Activated effector memory CD4-positive, alpha-beta T cell treated with Interleukin-2 at 50 U/mL for 16 hours (primary cell): ENCODE measurements at regions not wholly inside any gene's neighbourhood (a gene's known extent, or its start where the extent isn't known, plus 50 kb on each side); places are given as distances from the start of the nearest gene placed in this dataset.
"Not testable (repeated sequence)": the region's sequence is repeated elsewhere in the genome, so short reads cannot be mapped to it uniquely, and the experiment has no call there.

ENCODE experiments used
- DNase-seq: peaks from one replicate; pipeline ENCODE4 v3.0.0-alpha.2; 2020

GRCh38 chr20:51955756-51956155 is 153.4 kb upstream of the SALL4 start:
- no peak for DNase-seq

GRCh38 chr20:51953731-51954340 is 151.5 kb upstream of the SALL4 start:
- no peak for DNase-seq

GRCh38 chr20:51950926-51951325 is 148.6 kb upstream of the SALL4 start:
- DNase-seq = no peak

- no peak for DNase-seq
Observed at GRCh38 chr20:51946586-51946985, 144.3 kb upstream of the SALL4 start.

- DNase-seq = no peak
Observed at GRCh38 chr20:51945881-51946280, 143.6 kb upstream of the SALL4 start.

GRCh38 chr20:51945177-51945576 is 142.9 kb upstream of the SALL4 start:
- no peak for DNase-seq

- DNase-seq = no peak
Observed at GRCh38 chr20:51943761-51944160, 141.4 kb upstream of the SALL4 start.

GRCh38 chr20:51943326-51943725 is 141.0 kb upstream of the SALL4 start:
- not testable (repeated sequence) for DNase-seq

GRCh38 chr20:51941503-51941902 is 139.2 kb upstream of the SALL4 start:
- DNase-seq = no peak

GRCh38 chr20:51939259-51939585 is 136.9 kb upstream of the SALL4 start:
- no peak for DNase-seq

- no peak for DNase-seq
Observed at GRCh38 chr20:51938559-51939258, 136.4 kb upstream of the SALL4 start.

- no peak for DNase-seq
Observed at GRCh38 chr20:51937779-51938178, 135.5 kb upstream of the SALL4 start.

- DNase-seq = no peak
Observed at GRCh38 chr20:51936377-51936776, 134.1 kb upstream of the SALL4 start.

GRCh38 chr20:51935003-51935358 is 132.7 kb upstream of the SALL4 start:
- no peak for DNase-seq

GRCh38 chr20:51934301-51935002 is 132.1 kb upstream of the SALL4 start:
- DNase-seq = no peak

GRCh38 chr20:51931371-51931781 is 129.1 kb upstream of the SALL4 start:
- DNase-seq = no peak

GRCh38 chr20:51930775-51931174 is 128.5 kb upstream of the SALL4 start:
- DNase-seq = no peak

- no peak for DNase-seq
Observed at GRCh38 chr20:51928931-51929330, 126.6 kb upstream of the SALL4 start.

- not testable (repeated sequence) for DNase-seq
Observed at GRCh38 chr20:51927970-51928369, 125.6 kb upstream of the SALL4 start.

- no peak for DNase-seq
Observed at GRCh38 chr20:51926670-51927305, 124.5 kb upstream of the SALL4 start.

GRCh38 chr20:51924509-51924908 is 122.2 kb upstream of the SALL4 start:
- no peak for DNase-seq

- no peak for DNase-seq
Observed at GRCh38 chr20:51923633-51924032, 121.3 kb upstream of the SALL4 start.

- DNase-seq = not testable (repeated sequence)
Observed at GRCh38 chr20:51922812-51923211, 120.5 kb upstream of the SALL4 start.

GRCh38 chr20:51918561-51918960 is 116.2 kb upstream of the SALL4 start:
- no peak for DNase-seq
